ENCODE measurements at regions not wholly inside any gene's neighbourhood (a gene's known extent, or its start where the extent isn't known, plus 50 kb on each side); places are given as distances from the start of the nearest gene placed in this dataset.

DNA sequence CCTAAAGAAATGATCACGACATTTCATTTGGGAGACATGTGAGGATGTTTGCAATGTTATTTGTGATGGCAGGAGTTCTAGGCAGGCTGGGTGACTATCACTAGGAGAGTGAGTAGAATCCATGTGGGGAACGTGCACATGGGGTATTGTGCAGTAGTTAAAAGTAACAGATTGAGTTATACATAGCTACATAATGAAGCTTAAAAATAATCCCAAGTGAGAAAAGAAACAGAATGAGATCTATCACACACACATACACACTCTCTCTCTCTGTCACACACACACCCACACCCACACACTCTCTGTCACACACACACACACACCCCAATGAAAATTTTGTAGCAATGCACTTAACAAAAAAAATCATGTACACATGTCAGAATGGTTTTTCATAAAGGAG is 218.7 kb upstream of the ARG1 start:
- no CpG with 5 or more reads among the region's 2 CpGs for WGBS (ENCODE audit: insufficient coverage)
- Histone ChIP-seq H3K36me3 (replicated peaks in 1 of 2; ENCODE audit: control extremely low read depth in 1 of 2, control insufficient read depth in 1 of 2, extremely low read depth in 1 of 2, insufficient read depth in 2 of 2, low read length in 1 of 2) (no peaks in the 10 kb centered on the region), H3K4me3 (ENCODE audit: control extremely low read depth in 1 of 5, extremely low read depth in 1 of 5, insufficient read depth in 1 of 5, low read depth in 2 of 5, low read length in 4 of 5) (no peak overlapping the region), H3K9ac (ENCODE audit: low read length) (no peak overlapping the region), H3K27ac (ENCODE audit: low read length in 2 of 2) (no peak overlapping the region), H3K79me2 (ENCODE audit: control insufficient read depth, insufficient read depth, low read length) (no peaks in the 10 kb centered on the region), H4K20me1 (ENCODE audit: control insufficient read depth, insufficient read depth, low read length, poor library complexity, severe bottlenecking) (no peaks in the 10 kb centered on the region), H3K4me1 (ENCODE audit: control insufficient read depth in 2 of 2, insufficient read depth in 2 of 2, low read length in 2 of 2) (no peaks in the 10 kb centered on the region), H3K27me3 (replicated peaks in 1 of 4; ENCODE audit: control extremely low read depth in 1 of 4, control insufficient read depth in 3 of 4, insufficient read depth in 4 of 4, low read length in 3 of 4) (no peaks in the 10 kb centered on the region), H3K9me3 (ENCODE audit: control extremely low read depth in 1 of 3, control insufficient read depth in 2 of 3, insufficient read depth in 1 of 3, low read length in 2 of 3) (no peaks in the 10 kb centered on the region), H3K4me2 (replicated peaks; ENCODE audit: low read depth, low read length, poor library complexity, severe bottlenecking) (no peak overlapping the region), H2AFZ (ENCODE audit: insufficient read depth, low read depth, low read length, poor library complexity, severe bottlenecking) (no peak overlapping the region)
- no peak for ATAC-seq (ENCODE audit: low read depth)
- Mint-ChIP-seq H3K4me3 (no peak overlapping the region), H3K27ac (no peak overlapping the region), H3K4me1 (peaks cover 3% of the 10 kb centered on the region), H3K27me3 (no peaks in the 10 kb centered on the region), H3K9me3 (ENCODE audit: insufficient read depth) (no peaks in the 10 kb centered on the region)
- ChIA-PET CTCF (no interaction called here), POLR2A (no interaction called here)
- TF ChIP-seq, protein P1, sequence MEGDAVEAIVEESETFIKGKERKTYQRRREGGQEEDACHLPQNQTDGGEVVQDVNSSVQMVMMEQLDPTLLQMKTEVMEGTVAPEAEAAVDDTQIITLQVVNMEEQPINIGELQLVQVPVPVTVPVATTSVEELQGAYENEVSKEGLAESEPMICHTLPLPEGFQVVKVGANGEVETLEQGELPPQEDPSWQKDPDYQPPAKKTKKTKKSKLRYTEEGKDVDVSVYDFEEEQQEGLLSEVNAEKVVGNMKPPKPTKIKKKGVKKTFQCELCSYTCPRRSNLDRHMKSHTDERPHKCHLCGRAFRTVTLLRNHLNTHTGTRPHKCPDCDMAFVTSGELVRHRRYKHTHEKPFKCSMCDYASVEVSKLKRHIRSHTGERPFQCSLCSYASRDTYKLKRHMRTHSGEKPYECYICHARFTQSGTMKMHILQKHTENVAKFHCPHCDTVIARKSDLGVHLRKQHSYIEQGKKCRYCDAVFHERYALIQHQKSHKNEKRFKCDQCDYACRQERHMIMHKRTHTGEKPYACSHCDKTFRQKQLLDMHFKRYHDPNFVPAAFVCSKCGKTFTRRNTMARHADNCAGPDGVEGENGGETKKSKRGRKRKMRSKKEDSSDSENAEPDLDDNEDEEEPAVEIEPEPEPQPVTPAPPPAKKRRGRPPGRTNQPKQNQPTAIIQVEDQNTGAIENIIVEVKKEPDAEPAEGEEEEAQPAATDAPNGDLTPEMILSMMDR (IDR thresholded peaks at IDR 0.05): no peak
- TF ChIP-seq EZH2 (IDR thresholded peaks at IDR 0.05; ENCODE audit: borderline replicate concordance, insufficient read depth, low read depth, low read length, poor library complexity, severe bottlenecking): no peak
- DNase-seq: no peak
- intact Hi-C loops (cut with micrococcal nuclease): no loop called here

DNA sequence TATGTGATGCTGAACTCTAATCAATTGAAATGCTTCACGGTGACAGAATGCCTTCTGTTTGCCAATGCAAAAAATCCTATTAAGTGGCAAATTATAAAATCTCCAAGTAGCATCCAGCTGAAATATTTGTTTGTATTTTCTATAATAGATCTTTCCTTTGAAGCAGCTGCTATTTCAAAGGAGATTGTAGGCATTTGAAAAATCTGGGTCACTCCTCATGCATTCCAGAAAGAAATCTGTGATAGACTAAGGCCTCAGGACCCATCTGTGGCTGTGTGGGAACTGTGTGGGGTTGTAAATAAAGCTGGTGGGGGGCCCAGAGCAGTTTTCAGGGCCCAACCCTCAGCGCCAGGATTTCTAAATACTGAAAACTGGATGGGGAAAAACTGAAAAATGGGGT is 216.9 kb upstream of the ARG1 start:
- no peaks in the 10 kb centered on the region for H3K4me1 ChIP-seq (ENCODE audit: control insufficient read depth in 2 of 2, insufficient read depth in 2 of 2, low read length in 2 of 2)
- 83% methylated on average over 1 of the region's 2 CpGs for WGBS (ENCODE audit: insufficient coverage)
- no peaks in the 10 kb centered on the region for H4K20me1 ChIP-seq (ENCODE audit: control insufficient read depth, insufficient read depth, low read length, poor library complexity, severe bottlenecking)
- Mint-ChIP-seq H3K4me1 (peaks cover 3% of the 10 kb centered on the region), H3K9me3 (ENCODE audit: insufficient read depth) (no peaks in the 10 kb centered on the region), H3K27me3 (no peaks in the 10 kb centered on the region), H3K4me3 (no peak overlapping the region), H3K27ac (no peak overlapping the region)
- no peaks in the 10 kb centered on the region for H3K79me2 ChIP-seq (ENCODE audit: control insufficient read depth, insufficient read depth, low read length)
- H3K36me3 ChIP-seq (replicated peaks in 1 of 2; ENCODE audit: control extremely low read depth in 1 of 2, control insufficient read depth in 1 of 2, extremely low read depth in 1 of 2, insufficient read depth in 2 of 2, low read length in 1 of 2): no peaks in the 10 kb centered on the region
- no peak overlapping the region for H3K4me2 ChIP-seq (replicated peaks; ENCODE audit: low read depth, low read length, poor library complexity, severe bottlenecking)
- ATAC-seq (ENCODE audit: low read depth) (no peak), DNase-seq (no peak)
- ChIA-PET CTCF (interaction anchor here (0.8 kb wide), 1 partner anchor 27 kb away, joined by 5 read pairs; no protein-coding TSS in a partner anchor), POLR2A (no interaction called here)
- no peak overlapping the region for H3K4me3 ChIP-seq (ENCODE audit: control extremely low read depth in 1 of 5, extremely low read depth in 1 of 5, insufficient read depth in 1 of 5, low read depth in 2 of 5, low read length in 4 of 5)
- no peak overlapping the region for H2AFZ ChIP-seq (ENCODE audit: insufficient read depth, low read depth, low read length, poor library complexity, severe bottlenecking)
- no peak overlapping the region for H3K9ac ChIP-seq (ENCODE audit: low read length)
- H3K27ac ChIP-seq (ENCODE audit: low read length in 2 of 2): no peak overlapping the region
- TF ChIP-seq EZH2 (IDR thresholded peaks at IDR 0.05; ENCODE audit: borderline replicate concordance, insufficient read depth, low read depth, low read length, poor library complexity, severe bottlenecking): no peak
- TF ChIP-seq, protein P1 (IDR thresholded peaks at IDR 0.05): no peak
- intact Hi-C loops (cut with micrococcal nuclease): no loop called here
- H3K27me3 ChIP-seq (replicated peaks in 1 of 4; ENCODE audit: control extremely low read depth in 1 of 4, control insufficient read depth in 3 of 4, insufficient read depth in 4 of 4, low read length in 3 of 4): no peaks in the 10 kb centered on the region
- no peaks in the 10 kb centered on the region for H3K9me3 ChIP-seq (ENCODE audit: control extremely low read depth in 1 of 3, control insufficient read depth in 2 of 3, insufficient read depth in 1 of 3, low read length in 2 of 3)

Data from B cell (primary cell).